Upper lobe of left lung (tissue), 6 donors: ENCODE measurements at regions not wholly inside any gene's neighbourhood (a gene's known extent, or its start where the extent isn't known, plus 50 kb on each side); places are given as distances from the start of the nearest gene placed in this dataset.
"Not testable (repeated sequence)": the region's sequence is repeated elsewhere in the genome, so short reads cannot be mapped to it uniquely, and the experiment has no call there.

Experiments
- ATAC-seq, 2 donors: fragments of 200-7000 bp; cut with Tn5 transposase; one replicate each; pipeline ENCODE4 v1.9.1; 2022; ENCODE audit warnings: mild to moderate bottlenecking in 2 of 2, moderate library complexity in 2 of 2; ENCODE audit not compliant: low FRiP score in 2 of 2
- DNase-seq, 2 donors: peaks; one replicate each; pipeline ENCODE4 v3.0.0-alpha.2; 2019 to 2020
- H3K27ac ChIP-seq, 4 donors: fragments of 200-600 bp; sonication (generic); one replicate each; pipeline ENCODE4 v1.5.1; 2016 to 2019
- H3K27me3 ChIP-seq, 4 donors: fragments of 200-600 bp; sonication (generic); one replicate each; pipeline ENCODE4 v1.5.1; 2017 to 2019
- H3K36me3 ChIP-seq, 4 donors: fragments of 200-600 bp; sonication (generic); one replicate each; pipeline ENCODE4 v1.5.1; 2016 to 2019
- H3K4me1 ChIP-seq, 4 donors: fragments of 200-600 bp; sonication (generic); one replicate each; pipeline ENCODE4 v1.5.1; 2018 to 2019
- H3K4me3 ChIP-seq, 4 donors: fragments of 200-600 bp; sonication (generic); one replicate each; pipeline ENCODE4 v1.5.1; 2017 to 2019; ENCODE audit warnings: mild to moderate bottlenecking in 2 of 4, moderate library complexity in 1 of 4
- H3K9me3 ChIP-seq, 4 donors: fragments of 200-600 bp; sonication (generic); one replicate each; pipeline ENCODE4 v1.5.1; 2018 to 2019
- EP300 ChIP-seq, 4 donors: sonication (generic); formaldehyde crosslinking; IDR thresholded peaks; one replicate each; pipeline ENCODE4 v1.5.1; 2017; ENCODE audit warnings: antibody characterized with exemption in 4 of 4, control low read depth in 2 of 4
- POLR2A ChIP-seq, 4 donors: fragments of 450-650 bp; IDR thresholded peaks; one replicate each; pipeline ENCODE4 v1.5.1; 2016 to 2017; ENCODE audit warnings: antibody characterized with exemption in 4 of 4, mild to moderate bottlenecking in 2 of 4
- POLR2AphosphoS5 ChIP-seq, 2 donors: sonication (generic); formaldehyde crosslinking; IDR thresholded peaks; one replicate each; pipeline ENCODE4 v1.5.1; 2017; ENCODE audit warnings: antibody characterized with exemption in 2 of 2
- WGBS, 2 donors: methylation state at CpG; one replicate each; pipeline ENCODE4 v1.1.5; 2017 to 2018; 5-methylcytosine and 5-hydroxymethylcytosine counted together
- TF ChIP-seq, protein P1 (sequence below), 6 experiments: fragments of 450-650 bp in 4 of 6; fragments of 200-600 bp in 2 of 6; sonication (generic) in 2 of 6; IDR thresholded peaks; one replicate each; pipeline ENCODE4 v1.5.1; 2016 to 2019; ENCODE audit warnings: antibody characterized with exemption in 6 of 6
- donor health status: DM: no; HTN: no; CAD: no; lungs with moderate emphysema.
- donor health status: DM: no; HTN: yes; CAD: no; lungs with severe emphysema.

DNA sequence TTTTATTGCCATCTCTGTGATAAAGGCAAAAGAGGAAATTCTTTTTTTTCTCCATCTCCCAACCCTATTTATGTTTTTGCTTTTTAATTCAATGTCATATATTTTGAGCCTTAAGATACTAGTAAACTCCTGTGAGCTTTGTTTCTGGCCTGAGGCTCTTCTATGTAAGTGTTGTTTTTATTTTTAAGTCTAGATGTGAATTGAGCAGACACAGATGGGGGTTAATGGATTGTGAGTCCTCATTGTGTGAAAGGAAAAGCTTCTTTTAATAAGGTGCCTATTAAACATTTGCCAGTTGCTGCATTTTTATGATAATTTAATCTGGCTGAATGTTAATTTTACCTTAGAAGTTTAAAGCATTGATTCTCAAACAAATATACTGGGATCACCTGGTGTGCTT is 2337.9 kb upstream of the RAG2 start:
- no peak overlapping the region for H3K4me3 ChIP-seq
- no peak for TF ChIP-seq POLR2A (IDR thresholded peaks at IDR 0.05)
- TF ChIP-seq EP300 (IDR thresholded peaks at IDR 0.05), result no peak
- H3K27me3 ChIP-seq, result no peaks in the 10 kb centered on the region
- no peak for DNase-seq
- no peaks in the 10 kb centered on the region for H3K4me1 ChIP-seq
- H3K9me3 ChIP-seq, result no peaks in the 10 kb centered on the region
- ATAC-seq, result no peak
- H3K27ac ChIP-seq, result no peak overlapping the region
- H3K36me3 ChIP-seq, result no peaks in the 10 kb centered on the region

DNA sequence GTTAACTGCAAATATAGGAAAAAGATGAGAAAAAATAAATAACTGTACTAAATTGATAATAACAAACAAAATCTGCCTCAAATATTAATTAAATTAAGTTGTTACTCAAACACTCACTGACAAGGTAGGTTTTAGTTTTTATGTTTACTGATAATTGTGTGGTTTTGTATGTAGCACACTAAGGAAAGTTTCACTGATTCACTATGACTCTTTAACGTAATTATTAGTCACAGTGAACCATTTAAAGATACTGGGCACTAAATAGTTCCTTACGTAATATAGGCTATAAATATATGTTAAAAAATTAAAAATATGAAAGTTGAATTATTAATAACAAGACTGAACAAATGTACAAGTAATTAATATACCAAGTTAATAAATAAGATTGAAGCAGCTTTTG is 2330.0 kb upstream of the RAG2 start:
- Histone ChIP-seq H3K4me3 (no peak overlapping the region), H3K36me3 (no peaks in the 10 kb centered on the region), H3K27ac (no peak overlapping the region), H3K9me3 (no peaks in the 10 kb centered on the region), H3K27me3 (no peaks in the 10 kb centered on the region), H3K4me1 (no peaks in the 10 kb centered on the region)
- WGBS, 2 donors, result 73 to 87% methylated on average over 2 of the region's 2 CpGs
- no peak for ATAC-seq
- no peak for DNase-seq
- TF ChIP-seq EP300 (IDR thresholded peaks at IDR 0.05) (no peak), POLR2A (IDR thresholded peaks at IDR 0.05) (no peak), POLR2AphosphoS5 (IDR thresholded peaks at IDR 0.05) (no peak)
- TF ChIP-seq, protein P1, sequence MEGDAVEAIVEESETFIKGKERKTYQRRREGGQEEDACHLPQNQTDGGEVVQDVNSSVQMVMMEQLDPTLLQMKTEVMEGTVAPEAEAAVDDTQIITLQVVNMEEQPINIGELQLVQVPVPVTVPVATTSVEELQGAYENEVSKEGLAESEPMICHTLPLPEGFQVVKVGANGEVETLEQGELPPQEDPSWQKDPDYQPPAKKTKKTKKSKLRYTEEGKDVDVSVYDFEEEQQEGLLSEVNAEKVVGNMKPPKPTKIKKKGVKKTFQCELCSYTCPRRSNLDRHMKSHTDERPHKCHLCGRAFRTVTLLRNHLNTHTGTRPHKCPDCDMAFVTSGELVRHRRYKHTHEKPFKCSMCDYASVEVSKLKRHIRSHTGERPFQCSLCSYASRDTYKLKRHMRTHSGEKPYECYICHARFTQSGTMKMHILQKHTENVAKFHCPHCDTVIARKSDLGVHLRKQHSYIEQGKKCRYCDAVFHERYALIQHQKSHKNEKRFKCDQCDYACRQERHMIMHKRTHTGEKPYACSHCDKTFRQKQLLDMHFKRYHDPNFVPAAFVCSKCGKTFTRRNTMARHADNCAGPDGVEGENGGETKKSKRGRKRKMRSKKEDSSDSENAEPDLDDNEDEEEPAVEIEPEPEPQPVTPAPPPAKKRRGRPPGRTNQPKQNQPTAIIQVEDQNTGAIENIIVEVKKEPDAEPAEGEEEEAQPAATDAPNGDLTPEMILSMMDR (IDR thresholded peaks at IDR 0.05), result no peak

DNA sequence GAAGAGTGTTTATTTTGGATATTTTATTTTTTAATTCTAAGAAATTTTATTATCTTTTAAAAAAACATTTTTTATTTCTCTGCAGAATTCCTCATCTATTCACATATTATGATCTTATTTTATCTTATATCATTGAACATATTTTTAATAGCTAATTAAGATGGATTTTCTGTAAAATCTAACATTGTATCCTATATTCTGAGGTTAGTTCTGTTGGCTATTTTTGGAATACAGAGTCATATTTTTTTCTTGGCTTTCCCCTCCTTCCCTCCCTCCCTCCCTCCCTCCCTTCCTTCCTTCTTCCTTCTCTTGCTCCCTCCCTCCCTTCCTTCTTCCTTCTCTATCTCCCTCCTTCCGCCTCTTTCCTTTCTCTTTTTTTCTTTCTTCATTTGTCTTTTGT is 2326.6 kb upstream of the RAG2 start:
- ATAC-seq (no peak), DNase-seq (no peak)
- no peak overlapping the region for H3K4me3 ChIP-seq
- no peak for TF ChIP-seq POLR2A (IDR thresholded peaks at IDR 0.05)
- no peak for TF ChIP-seq EP300 (IDR thresholded peaks at IDR 0.05)
- TF ChIP-seq, protein P1 (IDR thresholded peaks at IDR 0.05), result no peak
- TF ChIP-seq POLR2AphosphoS5 (IDR thresholded peaks at IDR 0.05), result no peak
- no peaks in the 10 kb centered on the region for H3K4me1 ChIP-seq
- no peaks in the 10 kb centered on the region for H3K36me3 ChIP-seq
- WGBS, 2 donors, result 67 to 90% methylated on average over 1 of the region's 1 CpG
- H3K27me3 ChIP-seq, result no peaks in the 10 kb centered on the region
- H3K9me3 ChIP-seq, result peaks cover 0 to 6% (median 0%) of the 10 kb centered on the region in 4 donors
- no peak overlapping the region for H3K27ac ChIP-seq

DNA sequence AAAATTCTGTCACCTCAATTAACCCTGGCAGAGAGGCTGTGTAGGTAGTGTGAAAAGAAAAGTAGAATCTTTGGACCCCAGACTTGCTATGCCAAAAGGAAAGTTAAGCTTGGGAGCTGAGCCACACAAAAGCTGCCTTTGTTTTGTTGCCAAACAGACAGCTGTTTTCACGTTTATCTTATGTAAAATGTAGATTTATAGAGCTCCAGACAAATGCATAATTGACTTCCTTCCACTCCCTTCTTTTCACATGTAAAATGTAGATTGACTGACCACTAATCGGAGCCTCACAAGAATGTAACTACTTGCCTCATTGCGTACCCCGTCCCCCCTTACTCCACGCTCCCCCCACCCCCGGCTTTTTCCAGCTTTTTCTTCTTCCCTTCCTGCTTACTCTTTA is 2302.2 kb upstream of the RAG2 start:
- no peak for TF ChIP-seq EP300 (IDR thresholded peaks at IDR 0.05)
- no peak for TF ChIP-seq POLR2AphosphoS5 (IDR thresholded peaks at IDR 0.05)
- TF ChIP-seq, protein P1 (IDR thresholded peaks at IDR 0.05), result no peak
- no peak for TF ChIP-seq POLR2A (IDR thresholded peaks at IDR 0.05)
- Histone ChIP-seq H3K9me3 (no peaks in the 10 kb centered on the region), H3K4me1 (no peaks in the 10 kb centered on the region), H3K27ac (no peak overlapping the region), H3K4me3 (no peak overlapping the region), H3K36me3 (no peaks in the 10 kb centered on the region), H3K27me3 (no peaks in the 10 kb centered on the region)
- 51 to 68% methylated on average over 6 of the region's 6 CpGs for WGBS, 2 donors
- no peak for DNase-seq
- ATAC-seq, result no peak

DNA sequence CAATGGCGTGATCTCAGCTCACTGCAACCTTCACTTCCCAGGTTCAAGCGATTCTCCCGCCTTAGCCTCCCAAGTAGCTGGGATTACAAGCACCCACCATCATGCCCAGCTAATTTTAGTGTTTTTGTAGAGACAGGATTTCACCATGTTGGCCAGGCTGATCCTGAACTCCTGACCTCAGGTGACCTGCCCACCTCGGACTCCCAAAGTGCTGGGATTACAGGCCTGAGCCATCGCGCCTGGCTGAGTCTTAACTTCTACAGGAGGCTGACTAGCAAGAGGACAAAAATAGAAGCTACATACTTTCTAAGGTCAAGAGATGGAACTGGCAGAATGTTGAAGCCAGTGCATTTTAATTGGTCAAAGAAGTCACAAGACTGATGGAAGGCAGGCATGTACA is 2296.2 kb upstream of the RAG2 start:
- not testable (repeated sequence) for H3K9me3 ChIP-seq, H3K4me3 ChIP-seq, H3K27ac ChIP-seq, H3K4me1 ChIP-seq, H3K27me3 ChIP-seq, DNase-seq, ATAC-seq, H3K36me3 ChIP-seq
- WGBS, 2 donors, result 90 to 95% methylated on average over 6 of the region's 6 CpGs

DNA sequence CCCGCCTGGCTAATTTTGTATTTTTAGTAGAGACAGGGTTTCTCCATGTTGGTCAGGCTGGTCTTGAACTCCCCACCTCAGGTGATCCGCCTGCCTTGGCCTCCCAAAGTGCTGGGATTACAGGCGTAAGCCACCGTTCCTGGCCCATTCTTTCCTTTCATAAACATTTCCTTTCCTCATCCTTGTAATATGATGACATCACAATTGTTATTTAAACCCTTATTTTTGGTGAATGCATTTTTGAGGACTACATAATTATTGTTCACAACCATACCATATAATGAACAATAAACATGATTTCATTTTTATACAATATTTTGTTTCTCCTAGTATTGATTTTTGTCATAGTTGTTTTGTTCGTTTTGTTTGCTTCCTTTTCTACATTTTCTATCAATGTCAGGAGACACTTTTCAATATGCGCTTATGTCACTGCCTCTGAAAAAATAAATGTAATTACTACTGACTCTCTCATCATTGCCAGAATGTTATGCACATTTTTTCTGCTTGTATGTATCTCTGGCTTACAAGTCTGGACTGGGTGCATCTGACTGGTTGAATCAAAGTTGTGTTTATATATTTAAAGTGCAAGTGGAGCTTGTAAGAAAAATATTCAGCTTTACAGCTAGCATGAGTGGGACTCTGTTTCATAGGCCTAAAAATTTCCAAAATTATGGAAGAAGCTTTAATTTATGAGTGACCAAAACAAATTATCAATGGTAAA is 2286.3 kb upstream of the RAG2 start:
- DNase-seq (no peak), ATAC-seq (no peak)
- 82 to 83% methylated on average over 6 of the region's 6 CpGs for WGBS, 2 donors
- no peak overlapping the region for H3K4me3 ChIP-seq
- TF ChIP-seq POLR2A (IDR thresholded peaks at IDR 0.05) (no peak), EP300 (IDR thresholded peaks at IDR 0.05) (no peak), POLR2AphosphoS5 (IDR thresholded peaks at IDR 0.05) (no peak)
- TF ChIP-seq, protein P1 (IDR thresholded peaks at IDR 0.05), result no peak
- no peak overlapping the region for H3K27ac ChIP-seq
- H3K36me3 ChIP-seq, result no peaks in the 10 kb centered on the region
- no peaks in the 10 kb centered on the region for H3K27me3 ChIP-seq
- no peaks in the 10 kb centered on the region for H3K9me3 ChIP-seq
- no peaks in the 10 kb centered on the region for H3K4me1 ChIP-seq
